Fibroblast of villous mesenchyme (primary cell): ENCODE measurements at regions not wholly inside any gene's neighbourhood (a gene's known extent, or its start where the extent isn't known, plus 50 kb on each side); places are given as distances from the start of the nearest gene placed in this dataset.

Source experiments
- DNase-seq: peaks from one replicate; pipeline ENCODE4 v3.0.0-alpha.2; 2010; ENCODE audit warnings: low read depth
- H3K4me3 ChIP-seq: 2 replicates; pipeline ENCODE4 v1.5.1; 2011; ENCODE audit warnings: low read depth, mild to moderate bottlenecking, low read length
- TF ChIP-seq, protein P1 (sequence below): IDR thresholded peaks from 2 replicates; pipeline ENCODE4 v1.5.1; 2012; ENCODE audit warnings: low read depth, mild to moderate bottlenecking, low read length; ENCODE audit not compliant: insufficient read depth

DNA sequence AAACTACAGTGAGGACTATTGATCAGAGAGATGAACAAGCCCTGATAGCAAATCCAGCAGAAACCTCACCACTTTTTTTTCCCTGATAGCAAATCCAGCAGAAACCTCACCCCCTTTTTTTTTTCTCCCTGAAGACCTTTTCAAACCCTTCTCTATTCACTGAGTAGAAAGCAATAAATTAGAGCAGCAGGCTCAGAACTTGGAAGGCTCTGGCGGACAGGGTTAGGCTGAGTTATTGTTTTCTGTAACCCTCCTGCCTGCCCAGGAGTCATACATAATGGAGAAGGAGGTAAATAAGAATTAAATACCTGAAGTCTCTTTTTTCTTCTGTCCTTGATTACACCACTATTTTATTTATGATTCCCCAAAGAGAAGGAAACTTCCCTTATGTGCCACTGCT, 136.3 kb upstream of the SNX2 start:
- no peak for DNase-seq
- no peak overlapping the region for H3K4me3 ChIP-seq
- TF ChIP-seq, protein P1, sequence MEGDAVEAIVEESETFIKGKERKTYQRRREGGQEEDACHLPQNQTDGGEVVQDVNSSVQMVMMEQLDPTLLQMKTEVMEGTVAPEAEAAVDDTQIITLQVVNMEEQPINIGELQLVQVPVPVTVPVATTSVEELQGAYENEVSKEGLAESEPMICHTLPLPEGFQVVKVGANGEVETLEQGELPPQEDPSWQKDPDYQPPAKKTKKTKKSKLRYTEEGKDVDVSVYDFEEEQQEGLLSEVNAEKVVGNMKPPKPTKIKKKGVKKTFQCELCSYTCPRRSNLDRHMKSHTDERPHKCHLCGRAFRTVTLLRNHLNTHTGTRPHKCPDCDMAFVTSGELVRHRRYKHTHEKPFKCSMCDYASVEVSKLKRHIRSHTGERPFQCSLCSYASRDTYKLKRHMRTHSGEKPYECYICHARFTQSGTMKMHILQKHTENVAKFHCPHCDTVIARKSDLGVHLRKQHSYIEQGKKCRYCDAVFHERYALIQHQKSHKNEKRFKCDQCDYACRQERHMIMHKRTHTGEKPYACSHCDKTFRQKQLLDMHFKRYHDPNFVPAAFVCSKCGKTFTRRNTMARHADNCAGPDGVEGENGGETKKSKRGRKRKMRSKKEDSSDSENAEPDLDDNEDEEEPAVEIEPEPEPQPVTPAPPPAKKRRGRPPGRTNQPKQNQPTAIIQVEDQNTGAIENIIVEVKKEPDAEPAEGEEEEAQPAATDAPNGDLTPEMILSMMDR = no peak

DNA sequence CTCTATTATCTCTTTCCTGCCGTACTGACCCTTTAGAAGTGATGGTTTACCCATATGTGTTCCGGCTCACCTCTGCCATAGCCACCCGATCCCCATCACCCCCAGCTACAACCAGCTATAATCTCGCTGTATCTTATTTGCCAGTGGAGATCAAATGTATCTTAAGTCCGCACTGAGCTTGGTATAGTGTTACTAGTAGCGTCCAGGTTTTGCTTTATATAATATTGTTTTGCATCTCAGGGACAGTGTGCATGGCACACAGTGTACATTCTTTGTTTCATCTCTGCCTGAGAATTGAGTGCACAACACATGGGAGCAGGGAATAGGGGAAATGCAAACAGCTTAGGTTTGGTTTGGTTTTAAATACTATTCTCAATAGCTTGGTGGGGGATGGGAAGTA, 135.8 kb upstream of the SNX2 start:
- TF ChIP-seq, protein P1 = no peak
- DNase-seq = no peak
- no peak overlapping the region for H3K4me3 ChIP-seq

- TF ChIP-seq, protein P1 = no peak
- no peak for DNase-seq
- H3K4me3 ChIP-seq = no peak overlapping the region
These were observed 135.0 kb upstream of the SNX2 start for GRCh38 chr5:122639864-122640263.

GRCh38 chr5:122649080-122649479, 125.8 kb upstream of the SNX2 start:
- TF ChIP-seq, protein P1 = no peak
- no peak overlapping the region for H3K4me3 ChIP-seq
- DNase-seq = no peak

- DNase-seq = peak; percentile 43
- H3K4me3 ChIP-seq = no peak overlapping the region
- TF ChIP-seq, protein P1 = no peak
These were observed 121.5 kb upstream of the SNX2 start for GRCh38 chr5:122653087-122654017.

DNA sequence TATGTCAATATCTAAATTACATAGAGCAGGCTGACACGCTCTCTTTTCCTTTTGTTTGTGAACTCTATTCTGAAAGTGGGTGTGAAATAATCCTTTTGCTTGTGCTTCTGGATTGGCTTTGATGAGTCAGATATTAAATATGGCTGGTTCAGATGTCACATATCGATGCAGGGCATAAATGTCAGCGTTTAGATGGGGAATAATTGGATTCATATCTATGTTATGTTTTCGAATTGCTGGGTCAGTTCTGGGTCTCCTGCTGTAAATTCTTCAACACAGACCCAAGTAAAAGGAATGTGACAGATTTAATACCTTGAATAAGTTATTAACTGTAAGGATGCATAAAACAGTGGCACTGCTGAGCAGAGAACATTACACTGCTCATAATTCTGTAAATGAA, 118.7 kb upstream of the SNX2 start:
- H3K4me3 ChIP-seq = no peak overlapping the region
- DNase-seq = no peak
- TF ChIP-seq, protein P1 = no peak
